AG10803 (cell line): ENCODE measurements at regions not wholly inside any gene's neighbourhood (a gene's known extent, or its start where the extent isn't known, plus 50 kb on each side); places are given as distances from the start of the nearest gene placed in this dataset.
A peak's percentile ranks its signal among the peaks of the same experiment; 100 is the strongest.
"Not testable (repeated sequence)": the region's sequence is repeated elsewhere in the genome, so short reads cannot be mapped to it uniquely, and the experiment has no call there.

Source experiments
- DNase-seq: peaks from one replicate; pipeline ENCODE4 v3.0.0; 2010; ENCODE audit warnings: low read depth
- H3K4me3 ChIP-seq: 2 replicates; pipeline ENCODE4 v1.5.1; 2011; ENCODE audit warnings: mild to moderate bottlenecking, low read length, control low read depth
- TF ChIP-seq, protein P1 (sequence below): conservative IDR thresholded peaks from 2 replicates; pipeline ENCODE4 v1.5.1; 2011; ENCODE audit warnings: mild to moderate bottlenecking, low read length, control low read depth, inconsistent platforms

DNA sequence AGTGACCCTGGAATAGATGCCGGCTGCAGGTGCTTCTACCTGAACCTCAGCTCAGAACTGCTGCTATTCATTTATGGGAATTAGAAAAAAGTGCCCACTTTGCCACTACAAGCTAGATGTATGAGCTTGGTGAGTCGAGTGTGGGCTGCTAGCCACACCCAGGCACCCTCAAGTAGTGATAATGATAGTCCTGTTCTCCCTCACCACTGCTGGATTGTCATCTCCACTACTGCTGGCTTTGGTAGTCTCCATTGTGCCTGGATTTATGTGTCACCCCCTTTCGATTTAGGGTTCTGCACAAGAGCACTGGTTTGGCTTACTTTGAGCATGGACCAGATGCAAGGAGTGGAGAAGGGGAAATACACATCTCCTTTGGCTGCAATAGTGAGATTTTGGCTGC, 73.0 kb upstream of the N4BP1 start:
- TF ChIP-seq, protein P1, sequence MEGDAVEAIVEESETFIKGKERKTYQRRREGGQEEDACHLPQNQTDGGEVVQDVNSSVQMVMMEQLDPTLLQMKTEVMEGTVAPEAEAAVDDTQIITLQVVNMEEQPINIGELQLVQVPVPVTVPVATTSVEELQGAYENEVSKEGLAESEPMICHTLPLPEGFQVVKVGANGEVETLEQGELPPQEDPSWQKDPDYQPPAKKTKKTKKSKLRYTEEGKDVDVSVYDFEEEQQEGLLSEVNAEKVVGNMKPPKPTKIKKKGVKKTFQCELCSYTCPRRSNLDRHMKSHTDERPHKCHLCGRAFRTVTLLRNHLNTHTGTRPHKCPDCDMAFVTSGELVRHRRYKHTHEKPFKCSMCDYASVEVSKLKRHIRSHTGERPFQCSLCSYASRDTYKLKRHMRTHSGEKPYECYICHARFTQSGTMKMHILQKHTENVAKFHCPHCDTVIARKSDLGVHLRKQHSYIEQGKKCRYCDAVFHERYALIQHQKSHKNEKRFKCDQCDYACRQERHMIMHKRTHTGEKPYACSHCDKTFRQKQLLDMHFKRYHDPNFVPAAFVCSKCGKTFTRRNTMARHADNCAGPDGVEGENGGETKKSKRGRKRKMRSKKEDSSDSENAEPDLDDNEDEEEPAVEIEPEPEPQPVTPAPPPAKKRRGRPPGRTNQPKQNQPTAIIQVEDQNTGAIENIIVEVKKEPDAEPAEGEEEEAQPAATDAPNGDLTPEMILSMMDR = no peak
- DNase-seq = no peak
- H3K4me3 ChIP-seq = no peak overlapping the region

DNA sequence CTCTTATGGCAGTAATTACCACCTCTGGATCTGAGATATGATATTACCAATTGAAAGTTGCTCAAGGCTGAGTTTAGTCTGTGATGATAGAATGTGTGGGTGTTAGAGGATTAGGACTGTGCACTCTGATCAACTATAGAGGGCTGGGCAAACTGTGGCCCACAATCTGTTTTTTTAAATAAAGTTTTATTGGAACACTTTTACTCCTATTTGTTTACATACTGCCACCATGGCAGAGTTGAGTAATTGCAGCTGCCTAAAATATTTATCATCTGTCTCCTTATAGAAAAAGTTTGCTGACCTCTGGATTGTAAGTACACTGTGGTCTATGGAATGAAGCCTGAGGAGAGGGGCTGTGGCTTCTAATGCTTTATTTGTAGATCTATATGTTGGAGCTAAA, 71.5 kb upstream of the N4BP1 start:
- no peak overlapping the region for H3K4me3 ChIP-seq
- TF ChIP-seq, protein P1 = no peak
- no peak for DNase-seq

DNA sequence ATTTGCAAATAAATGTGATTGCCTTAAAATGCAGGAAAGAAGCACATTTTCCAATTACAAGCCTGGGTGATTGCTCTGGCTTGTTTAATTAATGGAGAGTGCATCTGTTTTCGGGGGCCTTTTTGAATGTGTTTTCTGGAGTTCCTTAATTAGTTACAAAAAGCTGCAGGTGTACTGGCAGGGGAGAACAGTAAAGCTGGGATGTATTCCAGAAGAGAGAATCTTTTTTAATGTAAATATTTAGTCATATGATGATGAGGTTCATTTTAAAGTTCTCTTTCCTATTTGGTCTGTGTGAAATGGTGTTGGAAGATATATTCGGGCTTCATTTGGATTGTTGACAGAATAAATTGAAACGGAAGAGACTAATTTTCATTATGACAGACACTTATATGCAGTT, 70.9 kb upstream of the N4BP1 start:
- no peak overlapping the region for H3K4me3 ChIP-seq
- TF ChIP-seq, protein P1 = no peak
- DNase-seq = no peak

DNA sequence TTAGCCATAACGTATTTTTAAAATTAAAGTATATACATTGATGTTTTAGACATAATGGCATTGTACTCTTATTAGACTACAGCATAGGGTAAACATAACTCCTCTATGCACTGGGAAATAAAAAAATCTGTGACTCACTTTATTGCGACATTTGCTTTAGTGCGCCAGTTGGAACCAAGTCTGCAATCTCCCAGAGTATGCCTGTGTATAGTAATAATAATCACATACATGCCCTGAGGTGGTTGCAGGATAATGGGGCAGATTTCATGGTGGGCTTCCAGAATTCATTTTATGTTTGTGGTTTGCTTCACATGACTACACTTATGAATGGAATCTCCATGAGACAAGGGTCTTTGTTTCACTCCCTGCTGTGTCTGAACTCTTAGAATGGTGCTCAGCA, 66.9 kb upstream of the N4BP1 start:
- TF ChIP-seq, protein P1 = no peak
- peak; percentile 18 for DNase-seq
- no peak overlapping the region for H3K4me3 ChIP-seq

DNA sequence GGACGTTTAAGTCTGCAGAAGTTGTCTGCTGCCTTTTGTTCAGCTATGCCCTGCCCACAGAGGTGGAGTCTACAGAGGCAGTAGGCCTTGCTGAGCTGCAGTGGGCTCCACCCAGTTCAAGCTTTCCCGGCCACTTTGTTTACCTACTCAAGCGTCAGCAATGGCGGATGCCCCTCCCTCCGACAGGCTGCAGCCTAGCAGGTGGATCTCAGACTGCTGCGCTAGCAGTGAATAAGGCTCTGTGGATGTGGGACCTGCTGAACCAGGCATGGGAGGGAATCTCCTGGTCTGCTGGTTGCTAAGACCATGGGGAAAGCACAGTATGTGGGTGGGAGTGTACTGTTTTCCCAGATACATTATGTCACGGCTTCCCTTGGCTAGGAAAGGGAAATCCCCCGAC, 58.2 kb upstream of the N4BP1 start:
- not testable (repeated sequence) for DNase-seq, H3K4me3 ChIP-seq

DNA sequence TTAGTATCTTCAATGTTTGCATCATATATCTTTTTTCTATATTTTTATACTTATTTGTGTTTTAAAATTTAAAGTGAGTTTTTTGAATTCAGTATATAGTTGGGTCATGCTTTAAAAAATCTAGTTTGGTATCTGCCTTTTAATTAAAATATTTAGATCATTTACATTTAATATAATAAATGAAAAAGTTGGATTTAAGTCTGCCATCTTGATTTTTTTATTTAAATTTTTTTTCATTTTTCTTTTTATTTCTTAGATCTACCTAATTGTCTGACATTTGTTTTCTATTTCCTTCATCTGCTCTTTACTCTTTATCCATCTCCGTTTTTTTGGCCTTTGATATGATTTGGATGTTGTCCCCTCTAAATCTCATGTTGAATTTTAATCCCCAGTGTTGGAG, 50.0 kb upstream of the N4BP1 start:
- TF ChIP-seq, protein P1 = no peak
- H3K4me3 ChIP-seq = no peak overlapping the region
- DNase-seq = no peak
